GM18508 (cell line): ENCODE measurements at regions not wholly inside any gene's neighbourhood (a gene's known extent, or its start where the extent isn't known, plus 50 kb on each side); places are given as distances from the start of the nearest gene placed in this dataset.
"Not testable (repeated sequence)": the region's sequence is repeated elsewhere in the genome, so short reads cannot be mapped to it uniquely, and the experiment has no call there.

Experiments used
- ATAC-seq: cut with Tn5 transposase; IDR thresholded peaks from one replicate; pipeline ENCODE4 v1.9.1; 2021; ENCODE audit warnings: moderate number of reproducible peaks; ENCODE audit not compliant: insufficient read depth, unreplicated experiment

DNA sequence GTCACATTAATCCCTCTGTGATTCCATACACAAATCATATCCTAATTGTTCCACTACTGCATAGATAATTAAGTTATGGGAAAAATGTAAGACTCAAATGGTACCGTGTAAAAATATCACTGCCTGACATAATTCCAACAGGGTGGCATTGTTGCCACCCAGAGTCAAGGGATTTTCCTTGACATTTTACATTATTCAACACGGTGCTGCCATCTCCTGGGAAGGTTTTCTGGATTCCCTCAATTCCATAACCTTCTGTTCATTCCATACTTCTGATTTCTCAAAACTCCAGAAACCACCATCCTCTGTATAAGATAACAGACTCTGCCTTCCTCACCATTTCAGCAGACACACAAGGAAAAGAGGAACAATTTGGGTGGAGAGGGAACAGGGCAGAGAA is 495.9 kb downstream of the XPNPEP1 start:
- ATAC-seq, result no peak

DNA sequence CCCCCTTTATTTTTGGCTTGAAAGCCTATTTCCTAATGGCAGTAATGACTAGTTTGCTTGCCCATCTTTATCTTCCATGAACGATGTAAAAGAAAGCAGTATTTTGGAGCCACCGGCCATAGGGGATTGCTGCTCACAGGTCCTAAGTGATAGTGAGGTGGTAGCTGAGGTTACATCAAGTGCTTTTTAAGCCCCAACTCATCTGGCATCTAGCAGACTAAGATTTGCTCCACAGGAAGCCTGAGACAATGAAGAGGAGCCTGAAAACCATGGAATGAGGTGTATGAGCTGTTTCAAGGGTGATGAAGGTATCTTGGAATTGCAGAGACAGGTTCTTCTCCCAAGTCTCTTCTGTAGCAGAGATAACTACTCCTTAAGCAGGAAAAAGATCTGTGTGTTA is 496.3 kb downstream of the XPNPEP1 start:
- ATAC-seq, result no peak

DNA sequence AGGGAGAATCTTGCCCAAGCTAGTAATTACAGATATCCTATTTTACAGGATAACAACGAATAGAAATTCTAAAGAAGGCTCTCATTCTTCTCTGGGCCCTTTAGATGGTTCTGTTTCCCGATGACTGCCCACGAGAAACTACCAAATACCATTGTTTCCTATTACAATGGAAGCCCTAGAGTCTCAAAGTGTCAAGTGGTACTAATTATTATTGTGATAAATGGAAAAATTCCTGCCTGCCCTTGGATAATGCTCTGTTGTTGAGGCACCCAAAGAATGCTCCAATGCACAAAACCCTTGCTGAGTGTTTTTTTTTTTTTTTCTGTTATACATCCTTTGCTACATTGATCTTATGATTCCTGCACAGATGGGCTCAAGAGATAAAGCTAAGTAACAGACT is 504.5 kb downstream of the XPNPEP1 start:
- no peak for ATAC-seq

DNA sequence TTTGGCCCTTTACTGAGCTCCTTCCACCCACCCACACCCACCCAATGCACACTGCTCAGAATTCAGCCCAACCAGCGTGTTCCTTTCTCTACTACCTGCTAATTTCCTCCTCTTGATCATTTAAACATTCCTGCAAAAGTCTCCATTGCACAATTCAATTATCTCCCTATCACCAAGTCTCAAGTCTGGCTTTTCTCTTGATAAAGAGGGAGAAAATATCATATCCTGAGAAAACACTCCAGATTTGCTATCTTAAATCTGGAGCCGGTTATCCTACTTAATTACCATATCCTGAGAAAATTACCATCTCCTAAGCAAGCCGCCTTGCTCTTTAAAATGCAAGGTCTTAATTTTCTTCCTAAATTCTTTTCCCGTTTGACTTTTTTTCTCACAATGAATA is 505.5 kb downstream of the XPNPEP1 start:
- ATAC-seq, result no peak

DNA sequence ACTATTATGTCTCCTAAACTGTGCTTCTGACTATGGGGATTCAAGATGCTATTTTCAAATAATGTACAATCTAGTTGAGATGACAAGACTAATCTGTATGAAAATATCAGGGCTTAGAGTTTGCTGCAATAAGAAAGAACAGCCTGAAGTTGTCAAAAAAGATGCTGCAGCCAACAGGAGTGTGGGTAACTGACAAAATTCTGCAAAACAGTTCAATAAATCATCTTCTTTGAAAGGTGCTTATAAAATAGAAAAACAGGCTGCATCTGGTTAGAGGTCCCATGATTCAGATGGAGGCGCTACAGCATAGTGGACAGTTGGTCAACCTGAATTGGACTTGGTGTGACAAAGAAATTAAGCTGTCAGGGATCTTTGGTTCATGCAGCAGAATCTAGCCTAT is 511.0 kb downstream of the XPNPEP1 start:
- ATAC-seq, result no peak

DNA sequence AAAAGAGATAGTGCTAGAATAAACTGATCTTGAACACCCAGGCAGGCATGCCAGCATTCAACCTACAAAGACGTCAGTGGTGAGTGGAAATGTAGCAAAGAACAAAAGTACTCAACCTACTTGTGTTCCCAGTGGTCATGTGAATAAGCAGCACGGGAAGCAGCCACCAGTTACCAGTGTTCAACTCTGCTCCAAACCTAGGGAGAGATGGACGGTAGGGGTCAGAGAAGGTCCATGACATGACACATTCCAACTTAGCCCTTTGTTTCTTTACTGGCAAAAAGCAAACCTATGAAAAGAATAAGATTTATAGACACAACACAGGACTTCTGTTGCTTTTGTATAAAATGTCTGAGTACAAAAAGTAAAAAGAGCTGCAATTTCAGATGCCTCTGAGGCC is 511.4 kb downstream of the XPNPEP1 start:
- no peak for ATAC-seq

DNA sequence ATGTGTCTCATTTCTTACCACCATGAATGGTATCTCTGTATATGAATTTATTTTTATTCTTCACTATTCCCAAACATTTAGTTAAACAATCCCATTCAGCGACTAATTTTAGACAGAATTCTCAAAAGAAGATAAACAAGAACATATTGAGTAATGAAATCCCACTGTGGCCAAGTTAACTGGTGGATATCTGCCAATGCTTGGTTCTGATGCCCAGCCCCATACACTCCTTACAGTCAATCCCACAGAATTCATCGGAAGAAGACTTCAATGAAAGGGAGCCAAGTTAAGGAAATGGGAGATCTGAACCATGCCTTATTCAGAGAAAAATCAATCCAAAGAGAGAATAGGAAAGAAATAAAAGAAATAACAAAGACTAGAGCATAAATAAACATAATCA is 518.0 kb downstream of the XPNPEP1 start:
- no peak for ATAC-seq

DNA sequence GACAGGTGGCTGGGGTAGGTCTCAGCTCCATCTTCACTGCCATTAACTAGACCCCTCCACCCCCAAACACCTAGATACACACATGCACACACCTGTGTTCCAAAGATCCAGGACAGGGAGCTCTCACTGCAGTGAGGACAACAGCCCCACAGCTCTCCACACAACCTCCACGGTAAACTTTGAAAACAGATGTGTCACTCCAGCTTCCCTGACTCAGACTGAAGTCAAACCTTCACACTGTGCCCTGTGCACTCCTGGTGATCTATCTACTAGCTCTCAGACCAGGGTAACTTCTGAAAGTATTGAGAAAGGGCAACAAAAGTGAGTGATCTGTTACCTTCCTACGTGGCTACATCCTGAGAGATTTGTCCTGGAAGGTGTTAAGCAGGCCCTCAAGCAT is 519.8 kb downstream of the XPNPEP1 start:
- ATAC-seq, result no peak

DNA sequence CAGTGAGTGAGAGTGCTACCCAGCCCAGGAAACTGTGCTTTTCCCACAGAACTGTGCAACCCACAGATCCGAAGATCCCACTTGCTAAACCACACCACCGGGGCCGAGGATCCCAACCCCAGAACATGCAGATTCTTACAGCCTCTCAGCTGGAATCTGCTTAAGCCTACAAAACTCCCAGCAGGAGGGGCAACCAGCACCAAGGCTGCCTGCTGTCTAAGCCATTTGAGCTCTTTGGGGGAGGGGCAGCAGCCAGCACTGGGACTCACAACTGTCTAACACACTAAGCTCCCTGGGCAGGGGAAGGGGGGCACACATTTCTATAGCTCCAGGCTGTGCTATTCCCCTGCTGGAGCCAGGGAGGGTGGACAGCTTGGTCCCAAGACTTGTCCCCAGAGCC is 529.9 kb downstream of the XPNPEP1 start:
- no peak for ATAC-seq

DNA sequence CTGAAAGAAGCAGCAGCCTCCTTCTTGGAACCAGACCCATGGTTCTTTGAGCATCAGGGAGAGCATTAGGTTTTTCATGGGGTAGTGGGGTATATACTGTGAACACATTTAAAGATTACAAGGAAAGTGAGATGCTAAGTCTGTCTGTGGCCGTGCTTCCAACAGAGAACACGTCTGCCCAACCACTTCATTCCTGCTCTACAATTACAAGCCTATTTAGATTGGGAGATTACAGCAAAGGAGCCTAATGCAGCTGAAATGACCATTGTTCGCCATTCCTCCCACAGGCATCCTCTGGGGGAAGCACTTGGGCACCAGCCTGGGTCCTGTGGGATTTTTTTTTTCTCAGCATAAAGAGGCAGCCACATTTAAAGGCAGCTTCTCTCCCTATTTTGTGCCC is 536.4 kb downstream of the XPNPEP1 start:
- no peak for ATAC-seq

DNA sequence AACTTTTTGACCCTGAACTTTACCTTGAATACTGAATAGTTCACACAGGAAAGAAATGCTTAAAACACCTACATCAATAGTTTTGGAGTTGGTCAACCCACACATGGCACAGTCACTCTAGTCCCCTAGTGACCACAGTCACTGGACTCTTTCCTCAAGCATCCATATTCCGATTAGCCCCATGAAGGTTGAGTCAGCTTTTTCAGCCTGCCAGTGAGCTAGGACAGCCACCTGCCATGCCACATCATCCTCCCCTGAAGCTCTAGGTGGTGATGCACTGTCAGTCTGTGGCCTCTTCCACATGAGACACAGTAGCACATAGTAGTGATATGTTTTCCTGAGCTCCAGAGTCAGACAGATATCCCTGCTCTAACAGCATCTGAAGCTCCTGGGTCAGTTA is 537.2 kb downstream of the XPNPEP1 start:
- ATAC-seq, result no peak

DNA sequence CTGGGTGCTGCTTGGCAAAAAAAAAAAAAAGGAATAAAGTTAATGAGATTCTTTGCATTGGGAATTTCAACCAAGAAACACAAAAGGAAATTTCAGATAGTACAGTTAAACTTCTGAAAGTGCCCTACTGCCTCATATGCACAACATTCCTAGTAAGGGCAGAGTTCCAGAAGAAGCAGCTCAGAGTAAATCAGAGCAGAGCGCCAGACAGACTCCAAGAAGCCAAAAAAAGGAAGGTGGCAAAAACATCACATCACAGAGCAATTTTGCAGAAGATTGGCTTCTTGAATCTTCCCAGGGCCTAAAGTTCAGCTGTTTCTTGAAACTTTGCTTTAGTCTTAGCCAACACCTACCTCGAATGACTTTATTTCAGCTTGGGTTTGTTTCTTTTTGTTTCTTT is 544.1 kb downstream of the XPNPEP1 start:
- no peak for ATAC-seq

DNA sequence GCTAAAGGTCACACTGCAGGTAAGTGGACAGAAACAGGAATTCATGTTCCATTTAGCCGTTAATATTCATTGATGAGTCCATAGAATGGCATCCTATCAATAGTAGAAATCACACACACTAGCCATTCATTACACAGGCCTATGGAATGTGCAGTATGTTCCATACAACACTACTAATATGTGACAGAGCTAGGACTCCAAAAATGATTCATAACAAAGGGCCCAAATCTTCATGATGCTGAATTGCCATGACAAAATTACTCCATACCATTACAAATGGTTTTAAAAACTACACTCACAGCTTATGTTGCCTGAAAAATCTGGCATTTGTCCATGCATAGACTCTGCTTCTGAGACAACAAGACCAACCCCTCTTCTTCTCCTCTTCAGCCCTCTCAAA is 549.1 kb downstream of the XPNPEP1 start:
- no peak for ATAC-seq

DNA sequence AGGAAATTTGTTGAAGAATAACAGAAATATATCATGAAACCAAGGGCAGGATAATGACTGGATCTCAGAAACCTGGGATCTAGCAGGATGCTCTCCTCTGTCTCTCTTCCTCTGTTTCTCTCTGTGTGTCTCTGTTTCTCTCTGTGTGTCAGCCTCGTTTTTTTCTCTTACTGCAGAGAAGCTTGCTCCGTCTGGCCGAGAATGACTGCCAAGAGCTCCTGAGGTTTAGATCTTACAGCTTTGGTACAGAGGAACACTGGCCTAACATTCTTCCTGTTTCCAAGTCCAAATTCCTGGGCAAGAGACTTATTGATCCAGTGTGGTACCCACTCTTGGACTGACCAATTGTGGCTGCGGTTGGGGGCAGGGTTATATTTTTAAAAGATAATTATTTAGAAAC is 564.0 kb downstream of the XPNPEP1 start:
- no peak for ATAC-seq

DNA sequence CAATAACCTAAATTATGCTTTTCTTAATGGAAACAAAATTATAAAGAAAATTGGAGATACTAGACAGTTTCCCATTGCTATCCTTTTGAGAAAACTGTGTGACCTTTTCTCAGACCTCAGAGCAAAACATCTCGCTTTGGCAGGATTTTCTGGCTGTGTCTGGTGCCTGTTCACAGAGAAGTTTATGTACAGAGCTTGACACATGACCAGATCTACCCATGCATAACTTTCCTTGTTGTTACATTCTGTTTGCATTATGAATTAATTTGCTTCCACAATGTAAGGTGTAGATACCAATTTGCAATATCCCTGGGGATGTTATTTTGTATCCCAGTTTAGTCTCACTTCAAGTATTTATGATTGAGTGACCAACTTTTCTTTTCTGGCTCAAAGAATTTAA is 565.0 kb downstream of the XPNPEP1 start:
- ATAC-seq, result no peak

DNA sequence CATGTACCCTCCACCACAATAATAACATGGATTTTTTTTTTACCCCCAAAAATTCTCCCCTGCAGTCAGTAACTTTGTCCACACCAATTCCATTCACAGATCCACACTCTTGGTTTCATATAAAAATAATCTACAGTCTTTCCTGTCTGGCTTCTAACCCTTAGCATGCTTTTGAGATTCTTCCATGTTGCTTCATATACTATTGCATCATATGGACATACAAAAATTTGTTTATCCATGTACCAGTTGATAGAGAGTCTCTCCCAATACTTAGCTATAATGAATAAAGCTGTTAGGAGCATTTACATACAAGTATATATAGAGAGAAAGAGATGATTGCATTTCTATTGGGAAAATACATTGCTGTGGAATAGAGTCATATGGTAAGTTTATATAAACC is 575.0 kb downstream of the XPNPEP1 start:
- ATAC-seq, result no peak

DNA sequence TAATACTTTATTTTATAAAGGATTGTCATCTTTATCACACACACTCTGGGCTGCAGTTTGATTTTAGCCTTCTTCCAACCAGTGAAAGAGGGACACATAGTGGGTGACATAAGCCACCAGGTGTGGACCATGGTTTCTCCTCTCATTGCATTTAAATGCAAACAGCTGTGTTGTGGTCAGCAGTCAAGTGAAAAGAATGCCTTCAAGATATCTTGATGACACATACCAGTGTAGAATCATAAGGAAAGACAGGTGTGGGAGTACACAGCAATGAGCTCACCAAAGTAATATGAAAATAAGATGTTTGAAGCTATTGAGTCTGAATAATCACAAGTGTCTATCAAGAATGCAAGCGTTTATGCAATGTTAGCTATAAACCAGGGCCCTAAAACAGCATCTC is 580.0 kb downstream of the XPNPEP1 start:
- no peak for ATAC-seq

DNA sequence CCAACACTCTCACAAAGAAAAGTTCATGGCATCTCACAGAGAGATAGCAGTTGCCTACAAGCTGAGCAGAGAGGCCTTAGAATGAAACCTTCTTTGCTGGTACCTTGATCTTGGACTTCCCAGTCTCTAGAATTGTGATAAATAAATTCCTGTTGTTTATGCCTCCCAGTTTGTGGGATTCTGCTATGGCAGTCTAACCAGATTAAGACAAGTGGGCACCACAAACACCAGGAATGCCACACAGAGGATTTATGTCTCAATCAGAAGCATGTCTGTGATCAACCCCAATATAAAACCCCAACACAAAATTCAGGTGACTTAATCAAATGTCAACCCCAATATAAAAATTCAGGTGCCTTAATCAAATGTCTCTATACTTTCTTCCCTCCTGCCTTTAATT is 581.3 kb downstream of the XPNPEP1 start:
- no peak for ATAC-seq

DNA sequence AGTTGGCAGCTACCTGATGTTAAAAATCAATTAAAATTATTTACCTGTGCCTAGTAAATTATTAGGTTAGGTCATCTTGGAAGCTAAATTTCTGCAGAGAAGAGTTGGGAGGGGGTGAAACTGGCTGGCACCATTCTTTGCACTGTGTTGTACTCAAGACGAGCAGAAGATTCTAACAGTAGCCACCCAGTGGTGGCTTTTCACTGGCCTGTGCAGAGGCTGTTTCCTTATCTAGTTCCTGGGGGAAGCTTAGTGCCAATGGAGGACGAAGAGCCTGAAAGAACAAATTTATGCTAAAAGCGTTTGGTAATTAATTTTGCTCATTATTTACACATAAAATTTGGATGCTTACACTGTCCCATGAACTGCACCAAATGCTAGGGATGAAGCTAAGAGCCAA is 595.3 kb downstream of the XPNPEP1 start:
- no peak for ATAC-seq

DNA sequence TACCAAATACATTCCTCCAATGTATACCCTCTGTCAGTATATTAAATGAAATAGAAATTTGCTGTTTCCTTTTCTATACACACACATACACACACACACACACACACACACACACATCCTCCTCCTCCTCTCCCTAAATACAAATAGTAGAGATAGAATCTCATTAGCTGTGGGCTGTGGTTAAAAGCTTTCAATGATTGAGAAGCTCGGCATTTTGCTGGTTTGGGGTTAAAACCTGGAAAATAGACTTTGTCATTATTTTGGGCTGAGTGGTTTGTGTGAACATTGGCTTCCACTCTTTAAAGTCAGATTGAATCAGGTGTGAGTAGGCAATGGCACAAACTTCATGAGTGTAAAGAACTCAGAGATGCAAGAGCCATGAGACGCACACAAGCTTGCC is 596.0 kb downstream of the XPNPEP1 start:
- ATAC-seq, result no peak

DNA sequence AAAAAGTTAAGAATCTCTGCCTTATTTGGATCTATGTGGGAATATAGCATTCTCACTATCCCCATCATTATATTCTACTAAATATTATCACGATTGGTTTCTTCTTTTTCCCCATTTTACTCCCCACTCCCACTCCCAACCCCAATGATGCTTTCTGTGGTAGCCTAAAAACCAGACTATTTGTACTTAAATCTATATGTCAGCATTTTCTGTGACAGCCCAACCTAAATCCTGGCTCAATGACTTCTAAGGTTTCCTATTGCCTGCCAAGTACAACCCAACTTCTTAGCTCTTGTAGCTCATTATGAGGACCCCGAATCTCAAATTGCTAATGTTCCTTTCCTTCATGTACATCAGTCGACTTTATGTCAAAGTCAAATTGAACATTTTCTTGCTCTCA is 598.6 kb downstream of the XPNPEP1 start:
- no peak for ATAC-seq

DNA sequence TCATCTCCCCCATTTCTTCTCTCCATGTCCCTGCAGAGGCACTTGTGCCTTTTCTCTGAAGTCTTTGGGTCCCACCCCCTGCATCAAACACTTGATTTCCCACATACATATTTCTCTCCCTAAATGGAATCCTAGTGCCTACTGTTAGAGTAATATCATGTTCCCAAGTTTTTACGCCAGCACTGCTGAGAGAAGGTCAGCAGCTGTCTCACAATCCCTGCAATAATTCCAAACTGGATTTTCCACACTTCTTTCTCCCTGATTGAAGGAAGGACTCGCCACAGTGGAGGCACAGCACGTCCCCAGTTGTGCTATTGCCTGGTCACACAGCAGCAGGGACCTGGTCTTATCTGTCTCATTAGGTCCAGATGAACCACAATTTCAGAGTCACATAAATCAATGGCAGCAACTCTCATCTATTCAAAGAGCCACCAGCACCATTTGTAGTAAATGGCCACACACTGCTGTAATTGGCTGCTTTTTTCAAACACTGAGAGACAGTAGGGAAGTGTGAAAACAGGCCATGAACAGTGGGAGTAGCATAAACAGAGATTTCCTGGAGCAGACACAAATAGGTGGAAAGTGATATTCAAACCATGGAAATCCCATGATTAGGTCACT is 605.5 kb downstream of the XPNPEP1 start:
- ATAC-seq, result no peak

DNA sequence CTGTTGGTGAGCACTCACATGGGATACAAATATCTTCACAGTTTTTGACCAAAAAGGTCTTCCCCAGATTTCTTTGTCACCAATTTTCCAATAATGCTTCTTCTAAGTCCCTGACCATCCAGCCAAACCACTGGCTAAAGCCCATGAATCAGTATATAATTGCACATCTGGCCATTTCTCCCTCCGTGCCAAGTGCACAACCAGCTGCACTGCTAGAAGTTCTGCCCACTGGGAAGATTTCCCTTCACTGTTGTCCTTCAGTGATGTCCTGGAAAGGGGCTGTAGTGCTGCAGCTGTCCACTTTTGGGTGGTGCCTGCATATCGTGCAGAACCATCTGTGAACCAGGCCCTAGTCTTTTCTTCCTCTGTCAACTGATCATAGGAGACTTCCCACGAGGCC is 609.3 kb downstream of the XPNPEP1 start:
- ATAC-seq, result not testable (repeated sequence)
